ENCODE measurements at regions not wholly inside any gene's neighbourhood (a gene's known extent, or its start where the extent isn't known, plus 50 kb on each side); places are given as distances from the start of the nearest gene placed in this dataset.
"Not testable (repeated sequence)": the region's sequence is repeated elsewhere in the genome, so short reads cannot be mapped to it uniquely, and the experiment has no call there.

DNA sequence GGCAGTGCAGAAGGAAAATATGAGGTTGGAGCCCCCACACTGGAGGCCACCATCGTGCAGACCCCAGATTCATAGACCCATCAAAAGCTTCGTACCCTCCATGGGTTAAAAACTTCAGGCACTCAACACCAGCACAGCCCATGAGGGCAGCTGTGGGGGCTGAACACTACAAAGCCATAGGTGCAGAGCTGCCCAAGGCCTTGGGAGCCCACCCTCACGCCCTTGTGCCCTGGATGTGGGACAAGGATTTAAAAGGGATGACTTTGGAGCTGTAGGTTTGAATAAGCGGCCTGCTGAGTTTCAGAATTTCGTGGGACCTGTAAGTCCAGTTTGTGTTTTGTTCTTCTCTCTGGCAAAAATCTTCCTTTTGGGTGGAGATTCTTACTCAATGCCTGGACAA lies 747.6 kb downstream of the SPATA31A6 start:
- not testable (repeated sequence) for DNase-seq (ENCODE audit: low spot score)

DNA sequence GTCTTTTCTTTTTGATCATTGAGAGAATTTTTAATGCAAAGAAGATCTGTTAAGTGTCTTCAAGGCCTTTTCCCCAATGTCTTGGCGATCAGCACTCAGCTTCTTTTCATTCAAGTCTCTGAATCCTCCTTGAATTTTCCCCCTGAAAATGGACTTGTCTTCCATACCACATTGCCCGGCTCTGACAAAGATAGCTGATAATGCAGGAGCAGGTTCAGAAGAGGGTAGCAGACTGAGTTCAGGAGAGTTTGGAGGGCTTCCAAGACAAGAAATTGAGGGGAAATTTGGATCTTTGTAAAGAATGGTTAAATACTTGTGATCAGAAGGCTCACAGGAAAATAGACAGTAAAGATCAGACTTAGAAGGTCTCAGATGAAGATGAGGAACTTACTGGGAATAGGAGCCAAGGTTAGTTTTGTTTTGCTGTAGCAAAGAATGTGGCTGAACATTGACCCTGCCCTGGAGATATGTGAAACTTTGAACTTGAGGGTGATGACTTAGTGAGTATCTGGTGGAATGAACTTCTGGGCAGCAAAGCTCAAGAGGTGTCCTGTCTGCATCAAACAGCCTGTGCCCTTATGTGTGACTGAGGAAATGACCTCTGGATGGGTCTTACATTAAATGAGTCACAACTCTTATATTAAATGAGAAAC lies 754.2 kb downstream of the SPATA31A6 start:
- not testable (repeated sequence) for DNase-seq (ENCODE audit: low spot score)

DNA sequence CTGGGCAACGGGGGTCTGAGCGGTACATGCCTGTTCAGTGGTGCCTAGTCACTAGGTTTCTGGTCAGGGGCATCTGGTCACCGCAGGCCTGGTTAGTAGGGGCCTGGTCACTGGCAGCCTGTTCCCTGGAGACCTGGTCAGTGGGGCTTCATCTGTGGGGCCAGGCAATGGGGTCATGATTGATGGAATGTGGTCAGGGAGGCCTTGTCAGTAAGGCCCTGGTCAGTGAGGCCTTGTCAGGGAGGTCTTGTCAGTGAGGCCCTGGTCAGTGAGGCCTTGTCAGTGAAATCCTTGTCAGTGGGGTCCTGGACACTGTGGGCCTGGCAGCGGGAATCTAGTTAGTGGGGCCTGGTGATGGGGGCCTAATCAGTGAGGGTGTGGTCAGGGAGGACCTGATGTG lies 763.6 kb downstream of the SPATA31A6 start:
- DNase-seq (ENCODE audit: low spot score) = peak; percentile 10

DNA sequence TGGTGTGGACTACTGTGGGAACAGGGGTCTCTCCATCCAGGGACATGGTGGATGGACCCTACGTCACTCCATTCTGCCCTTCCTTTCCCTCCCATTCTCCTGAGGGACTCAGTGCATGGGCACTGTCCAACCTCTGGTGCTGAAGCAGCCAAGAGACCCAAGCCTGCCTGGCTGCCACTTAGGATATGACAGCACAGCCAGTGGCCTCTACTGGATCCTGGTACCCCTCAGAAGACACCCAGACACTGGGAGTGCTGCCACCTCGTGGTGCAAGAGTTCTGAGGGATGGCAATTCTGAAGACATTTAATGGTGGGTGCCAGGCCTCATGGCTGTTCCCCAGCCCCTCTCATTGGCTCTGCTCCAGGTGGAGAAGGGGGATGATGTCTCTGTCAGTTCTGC lies 767.8 kb downstream of the SPATA31A6 start:
- DNase-seq (ENCODE audit: low spot score) = not testable (repeated sequence)

DNA sequence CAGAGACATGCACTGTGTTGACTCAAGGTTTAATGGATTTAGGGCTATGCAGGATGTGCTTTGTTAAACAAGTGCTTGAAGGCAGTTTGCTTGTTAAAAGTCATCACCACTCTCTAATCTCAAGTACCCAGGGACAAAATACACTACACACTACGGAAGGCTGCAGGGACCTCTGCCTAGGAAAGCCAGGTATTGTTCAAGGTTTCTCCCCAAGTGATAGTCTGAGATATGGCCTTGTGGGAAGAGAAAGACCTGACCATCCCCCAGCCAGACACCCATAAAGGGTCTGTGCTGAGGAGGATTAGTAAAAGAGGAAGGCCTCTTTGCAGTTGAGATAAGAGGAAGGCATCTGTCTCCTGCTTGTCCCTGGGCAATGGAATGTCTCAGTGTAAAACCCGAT lies 781.7 kb downstream of the SPATA31A6 start:
- not testable (repeated sequence) for DNase-seq (ENCODE audit: low spot score)

DNA sequence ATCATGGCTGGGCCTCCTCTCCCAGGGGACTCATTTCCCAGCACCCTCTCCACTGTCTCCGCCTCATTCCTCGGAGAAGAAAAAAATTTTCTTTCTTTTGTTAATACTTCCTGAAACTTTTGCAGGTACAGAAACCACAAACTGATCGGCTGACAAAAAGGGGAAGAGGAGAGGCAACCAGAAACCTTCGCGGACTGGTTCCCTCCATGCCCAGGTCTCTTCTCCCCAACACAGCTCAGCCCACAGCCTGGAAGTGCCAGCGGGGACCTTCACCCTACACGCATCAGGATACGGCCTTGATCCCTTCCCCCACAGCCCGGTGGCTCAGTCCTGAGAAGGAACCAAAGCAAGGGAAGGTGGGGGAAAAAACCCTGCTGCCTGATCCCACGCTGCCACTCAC lies 788.4 kb downstream of the SPATA31A6 start:
- not testable (repeated sequence) for DNase-seq (ENCODE audit: low spot score)

DNA sequence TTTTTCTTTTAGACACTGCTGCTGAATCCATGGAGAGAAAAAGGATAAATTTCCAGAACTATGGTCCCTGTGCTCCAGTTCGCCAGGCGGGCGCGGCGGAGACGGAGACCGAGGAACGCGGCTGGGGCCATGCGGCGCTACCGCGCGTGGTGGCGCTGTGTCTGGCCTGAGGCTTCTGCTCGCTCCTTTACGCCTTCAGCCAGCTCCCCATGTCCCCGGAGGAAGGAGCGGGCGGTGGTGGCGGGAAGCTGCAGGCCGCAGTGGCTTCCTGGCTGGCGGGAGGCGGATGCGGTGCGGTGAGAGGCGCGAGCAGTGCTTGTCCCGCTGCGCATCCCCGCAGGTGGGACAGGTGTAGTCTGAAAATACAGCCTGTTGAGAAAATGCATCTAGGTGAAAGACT lies 791.3 kb downstream of the SPATA31A6 start:
- DNase-seq (ENCODE audit: low spot score) = not testable (repeated sequence)

DNA sequence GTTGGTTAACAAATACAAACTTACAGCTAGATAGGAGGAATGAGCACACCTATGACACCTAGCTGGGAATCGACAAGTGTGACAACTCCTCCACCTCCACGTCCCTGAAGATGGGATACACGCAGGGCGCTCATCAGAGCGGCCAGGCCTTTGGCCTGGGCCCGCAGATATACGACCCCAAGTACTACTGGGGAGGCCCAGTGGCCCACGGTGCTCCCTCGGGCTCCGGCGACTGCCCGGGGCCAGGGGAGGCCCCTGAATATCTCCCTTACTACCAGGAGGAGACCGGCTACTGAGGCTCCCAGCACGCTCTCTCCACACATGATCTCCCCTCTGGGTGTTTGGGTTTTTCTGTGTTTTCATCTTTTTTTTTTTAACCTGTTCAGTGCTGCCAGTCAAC lies 801.3 kb downstream of the SPATA31A6 start:
- DNase-seq (ENCODE audit: low spot score) = not testable (repeated sequence)
